H1 (cell line): ENCODE measurements at regions not wholly inside any gene's neighbourhood (a gene's known extent, or its start where the extent isn't known, plus 50 kb on each side); places are given as distances from the start of the nearest gene placed in this dataset.

Experiments
- CTCF ChIA-PET: fragments of 300-600 bp; sonication (Branson Sonifier 250); formaldehyde crosslinking; loops from one replicate; lab custom pipeline; 2021; ENCODE audit not compliant: partially characterized antibody; lab: Charles Lee
- POLR2A ChIA-PET: fragments of 300-600 bp; sonication (Branson Sonifier 250); formaldehyde crosslinking; loops from one replicate; lab custom pipeline; 2021; ENCODE audit warnings: inconsistent platforms; ENCODE audit not compliant: partially characterized antibody; lab: Charles Lee
- DNase-seq, 2 experiments: peaks; one replicate each; pipeline versions ENCODE4 v3.0.0 to v3.0.0-alpha.2; 2010 to 2022; ENCODE audit warnings: low spot score in 2 of 2, low read depth in 1 of 2, mixed read lengths in 1 of 2
- FAIRE-seq: peaks from 2 replicates; lab custom pipeline; 2011; peaks lifted over from hg19 to GRCh38; lab: Jason Lieb, UNC
- H2AFZ ChIP-seq: 2 replicates; pipeline ENCODE4 v1.8.1; 2012; ENCODE audit warnings: low read length, inconsistent platforms
- H2AK5ac ChIP-seq: 2 replicates; pipeline ENCODE4 v1.6.1; 2013; ENCODE audit warnings: low read depth, low read length
- H2BK120ac ChIP-seq: replicated peaks from 2 replicates; pipeline ENCODE3; 2013; ENCODE audit warnings: low read depth, low read length, inconsistent platforms
- H2BK12ac ChIP-seq: 2 replicates; pipeline ENCODE4 v1.6.1; 2013; ENCODE audit warnings: low read depth, low read length
- H2BK15ac ChIP-seq: 2 replicates; pipeline ENCODE4 v1.6.1; 2013; ENCODE audit warnings: low read length
- H2BK20ac ChIP-seq: 2 replicates; pipeline ENCODE4 v1.6.1; 2013; ENCODE audit warnings: low read length
- H2BK5ac ChIP-seq: 2 replicates; pipeline ENCODE4 v1.6.1; 2013; ENCODE audit warnings: low read depth, low read length
- H3K14ac ChIP-seq: 2 replicates; pipeline ENCODE4 v1.6.1; 2013; ENCODE audit warnings: inconsistent platforms; ENCODE audit not compliant: insufficient read length
- H3K18ac ChIP-seq: 2 replicates; pipeline ENCODE4 v1.6.1; 2013; ENCODE audit warnings: low read length; ENCODE audit errors: extremely low read depth
- H3K23ac ChIP-seq: 2 replicates; pipeline ENCODE4 v1.6.1; 2013; ENCODE audit warnings: inconsistent platforms; ENCODE audit not compliant: insufficient read length
- H3K23me2 ChIP-seq: 2 replicates; pipeline ENCODE4 v1.6.1; 2013; ENCODE audit warnings: low read depth, low read length
- H3K27ac ChIP-seq: 2 replicates; pipeline ENCODE4 v1.6.1; 2011; ENCODE audit warnings: low read depth, low read length, inconsistent platforms
- H3K27me3 ChIP-seq, 4 experiments: replicated peaks in 1 of 4; 1 replicate in 1 of 4; 2 replicates in 3 of 4; pipeline versions ENCODE4 v1.6.1 to v1.8.1; 2011 to 2013; ENCODE audit warnings: low read length in 3 of 4, mild to moderate bottlenecking in 3 of 4, inconsistent platforms in 2 of 4, mixed read lengths in 2 of 4, moderate library complexity in 1 of 4; ENCODE audit not compliant: control insufficient read depth in 3 of 4, insufficient read depth in 3 of 4; ENCODE audit errors: extremely low read depth in 1 of 4
- H3K36me3 ChIP-seq, 4 experiments: 2 replicates each; pipeline versions ENCODE4 v1.6.1 to v1.8.1; 2011 to 2013; ENCODE audit warnings: mild to moderate bottlenecking in 4 of 4, low read length in 3 of 4, moderate library complexity in 2 of 4, control low read depth in 1 of 4, inconsistent platforms in 1 of 4; ENCODE audit not compliant: insufficient read depth in 4 of 4, control insufficient read depth in 2 of 4
- H3K4ac ChIP-seq: replicated peaks from 2 replicates; pipeline ENCODE3; 2013; ENCODE audit warnings: low read length, low read depth, mixed read lengths, inconsistent platforms; ENCODE audit not compliant: insufficient read length
- H3K4me1 ChIP-seq, 4 experiments: replicated peaks in 1 of 4; 1 replicate in 1 of 4; 2 replicates in 3 of 4; pipeline versions ENCODE4 v1.6.1 to v1.8.1; 2011 to 2013; ENCODE audit warnings: low read length in 3 of 4, inconsistent platforms in 2 of 4, mixed read lengths in 1 of 4; ENCODE audit not compliant: insufficient read depth in 4 of 4, control insufficient read depth in 3 of 4
- H3K4me2 ChIP-seq, 2 experiments: 2 replicates each; pipeline versions ENCODE4 v1.6.1 to v1.8.1; 2011 to 2013; ENCODE audit warnings: low read depth in 2 of 2, low read length in 2 of 2, control low read depth in 1 of 2, inconsistent platforms in 1 of 2, mild to moderate bottlenecking in 1 of 2; ENCODE audit not compliant: insufficient read depth in 1 of 2
- H3K4me3 ChIP-seq, 4 experiments: fragments of 200-600, 300-600 bp in 1 of 4; sonication (generic), shearing (Covaris generic), sonication (Bioruptor Twin) in 1 of 4; 2 replicates each; pipeline versions ENCODE4 v1.5.1 to v1.8.1; 2011 to 2016; ENCODE audit warnings: low read length in 4 of 4, low read depth in 3 of 4, control low read depth in 2 of 4, inconsistent platforms in 2 of 4, mild to moderate bottlenecking in 2 of 4, mixed read lengths in 1 of 4, moderate library complexity in 1 of 4; ENCODE audit not compliant: insufficient read depth in 2 of 4; ENCODE audit errors: extremely low read depth in 1 of 4
- H3K56ac ChIP-seq: replicated peaks from 2 replicates; pipeline ENCODE3; 2013; ENCODE audit warnings: low read depth, mild to moderate bottlenecking, mixed read lengths, low read length, inconsistent platforms; ENCODE audit not compliant: insufficient read length
- H3K79me1 ChIP-seq: 2 replicates; pipeline ENCODE4 v1.6.1; 2013; ENCODE audit warnings: low read depth, low read length, control low read depth
- H3K79me2 ChIP-seq, 2 experiments: 2 replicates each; pipeline versions ENCODE4 v1.6.1 to v1.8.1; 2012 to 2013; ENCODE audit warnings: low read length in 2 of 2, mild to moderate bottlenecking in 2 of 2, inconsistent platforms in 1 of 2; ENCODE audit not compliant: insufficient read depth in 2 of 2, control insufficient read depth in 1 of 2
- H3K9ac ChIP-seq, 4 experiments: replicated peaks in 1 of 4; 1 replicate in 1 of 4; 2 replicates in 3 of 4; pipeline versions ENCODE4 v1.6.1 to v1.8.1; 2011 to 2013; ENCODE audit warnings: low read depth in 3 of 4, low read length in 3 of 4, control low read depth in 2 of 4, mild to moderate bottlenecking in 2 of 4, moderate library complexity in 2 of 4, inconsistent platforms in 1 of 4; ENCODE audit errors: extremely low read depth in 1 of 4
- H3K9me3 ChIP-seq, 2 experiments: 2 replicates each; pipeline versions ENCODE4 v1.6.1 to v1.8.1; 2012 to 2013; ENCODE audit warnings: mild to moderate bottlenecking in 2 of 2, moderate library complexity in 2 of 2, control low read depth in 1 of 2, inconsistent platforms in 1 of 2, low read depth in 1 of 2, low read length in 1 of 2, mixed read lengths in 1 of 2; ENCODE audit not compliant: insufficient read depth in 2 of 2
- H4K20me1 ChIP-seq, 2 experiments: replicated peaks in 1 of 2; 2 replicates each; pipeline versions ENCODE3 to v1.8.1; 2011 to 2013; ENCODE audit warnings: inconsistent platforms in 2 of 2, low read length in 2 of 2, mild to moderate bottlenecking in 1 of 2; ENCODE audit not compliant: insufficient read depth in 2 of 2, control insufficient read depth in 1 of 2
- H4K5ac ChIP-seq: 2 replicates; pipeline ENCODE4 v1.6.1; 2013; ENCODE audit warnings: low read length, low read depth, mixed read lengths, inconsistent platforms; ENCODE audit not compliant: insufficient read length
- H4K8ac ChIP-seq: 2 replicates; pipeline ENCODE4 v1.8.0; 2013; ENCODE audit warnings: mild to moderate bottlenecking, moderate library complexity, low read length, inconsistent platforms; ENCODE audit not compliant: insufficient read depth; ENCODE audit errors: extremely low read depth
- H4K91ac ChIP-seq: replicated peaks from 2 replicates; pipeline ENCODE3; 2013; ENCODE audit warnings: low read length, mixed read lengths, inconsistent platforms; ENCODE audit not compliant: insufficient read length
- ATF2 ChIP-seq: IDR thresholded peaks from 2 replicates; pipeline ENCODE4 v1.6.1; 2012; ENCODE audit warnings: low read length, inconsistent platforms
- BRCA1 ChIP-seq: IDR thresholded peaks from 2 replicates; pipeline ENCODE4 v1.6.1; 2012; ENCODE audit warnings: low read depth, low read length, improper control_type of control experiment
- EGR1 ChIP-seq: IDR thresholded peaks from 2 replicates; pipeline ENCODE4 v1.6.1; 2011; ENCODE audit warnings: low read depth, low read length, borderline replicate concordance
- GTF2F1 ChIP-seq: IDR thresholded peaks from 2 replicates; pipeline ENCODE4 v1.6.1; 2012; ENCODE audit warnings: low read depth, low read length, improper control_type of control experiment, borderline replicate concordance
- KDM5A ChIP-seq: fragments of 200-600 bp; IDR thresholded peaks from 2 replicates; pipeline ENCODE4 v1.7.1; 2012; ENCODE audit warnings: mild to moderate bottlenecking, low read length, inconsistent platforms, mixed read lengths
- RXRA ChIP-seq: IDR thresholded peaks from 2 replicates; pipeline ENCODE4 v1.6.1; 2011; ENCODE audit warnings: low read depth, mild to moderate bottlenecking, low read length, moderate library complexity; ENCODE audit not compliant: insufficient read depth
- SIRT6 ChIP-seq: IDR thresholded peaks from one replicate; pipeline ENCODE4 v1.7.1; 2012; ENCODE audit warnings: low read length, inconsistent platforms
- TAF7 ChIP-seq: optimal IDR thresholded peaks from 2 replicates; pipeline ENCODE3; 2011; ENCODE audit warnings: low read depth, mild to moderate bottlenecking, inconsistent platforms, low read length, moderate library complexity, borderline replicate concordance
- YY1 ChIP-seq: IDR thresholded peaks from 2 replicates; pipeline ENCODE4 v1.6.1; 2011; ENCODE audit warnings: low read depth, mild to moderate bottlenecking, low read length
- WGBS, 2 experiments: shearing (Covaris generic) in 1 of 2; methylation state at CpG; one replicate each; pipeline versions ENCODE4 v1.1.6 to v1.1.7; 2013 to 2015; ENCODE audit warnings: low lambda C conversion rate in 2 of 2, mixed read lengths in 2 of 2, inconsistent platforms in 1 of 2, low coverage in 1 of 2, missing lambda C conversion rate in 1 of 2; ENCODE audit not compliant: insufficient replicate concordance in 2 of 2, insufficient coverage in 1 of 2, insufficient read length in 1 of 2; ENCODE audit errors: extremely low coverage in 1 of 2, missing lambda C conversion rate in 1 of 2; 5-methylcytosine and 5-hydroxymethylcytosine counted together

GRCh38 chr2:150350500-150350899 lies 137.0 kb downstream of the RND3 start:
- no peak overlapping the region for H2BK5ac ChIP-seq
- ChIA-PET POLR2A (no interaction called here), CTCF (no interaction called here)
- H3K56ac ChIP-seq = no peak overlapping the region
- H2AK5ac ChIP-seq = no peak overlapping the region
- DNase-seq (no peak), FAIRE-seq (no peak)
- no peak overlapping the region for H3K14ac ChIP-seq
- H2BK15ac ChIP-seq = no peak overlapping the region
- 92% methylated on average over 4 of the region's 4 CpGs; no CpG with 5 or more reads in 1 of the 2 experiments for WGBS, 2 experiments
- no peaks in the 10 kb centered on the region for H3K23me2 ChIP-seq
- no peak overlapping the region for H4K5ac ChIP-seq
- no peaks in the 10 kb centered on the region for H3K79me2 ChIP-seq
- H4K20me1 ChIP-seq = no peaks in the 10 kb centered on the region
- TF ChIP-seq YY1 = no peak
- TF ChIP-seq GTF2F1 = no peak
- TF ChIP-seq EGR1 = no peak
- TF ChIP-seq RXRA = no peak
- TF ChIP-seq TAF7 = no peak
- no peak for TF ChIP-seq ATF2
- TF ChIP-seq KDM5A = no peak
- no peak for TF ChIP-seq BRCA1
- TF ChIP-seq SIRT6 = no peak
- no peak overlapping the region for H2AFZ ChIP-seq
- H3K4me3 ChIP-seq = no peak overlapping the region
- no peak overlapping the region for H2BK20ac ChIP-seq
- no peak overlapping the region for H3K23ac ChIP-seq
- no peak overlapping the region for H2BK120ac ChIP-seq
- H3K9ac ChIP-seq = no peak overlapping the region
- H3K18ac ChIP-seq = no peak overlapping the region
- H3K4me1 ChIP-seq = peaks cover 0 to 3% (median 0%) of the 10 kb centered on the region in 4 experiments; a peak in 1 of 7 replicates
- H2BK12ac ChIP-seq = no peak overlapping the region
- H4K8ac ChIP-seq = no peak overlapping the region
- no peaks in the 10 kb centered on the region for H3K79me1 ChIP-seq
- no peak overlapping the region for H3K27ac ChIP-seq
- H3K9me3 ChIP-seq = no peaks in the 10 kb centered on the region
- H3K27me3 ChIP-seq = no peaks in the 10 kb centered on the region
- no peak overlapping the region for H3K4me2 ChIP-seq
- H3K36me3 ChIP-seq = no peaks in the 10 kb centered on the region
- H3K4ac ChIP-seq = no peak overlapping the region
- no peak overlapping the region for H4K91ac ChIP-seq
